ENCODE measurements at regions not wholly inside any gene's neighbourhood (a gene's known extent, or its start where the extent isn't known, plus 50 kb on each side); places are given as distances from the start of the nearest gene placed in this dataset.

DNA sequence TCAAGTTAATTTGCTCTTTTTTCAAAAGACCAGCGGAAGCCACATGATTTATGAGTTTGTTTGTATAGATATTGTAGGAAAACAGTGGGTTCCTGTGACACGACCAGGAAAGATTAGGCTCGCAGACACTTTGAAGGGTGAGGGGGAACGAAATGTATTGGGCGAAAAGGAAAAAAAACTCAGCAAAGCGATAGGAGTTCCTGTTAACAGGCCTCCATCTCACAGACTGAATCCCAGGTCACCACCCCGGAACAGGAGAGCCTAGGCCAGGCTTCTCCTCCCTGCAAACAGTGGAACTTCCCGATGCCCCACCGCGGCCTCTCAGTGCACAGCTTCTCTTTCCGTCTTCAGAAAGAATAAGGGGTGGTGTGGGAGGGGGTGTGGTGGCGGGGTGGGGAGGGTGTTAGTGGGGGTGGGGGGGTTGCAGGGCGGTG lies 181.8 kb upstream of the GPRIN3 start:
- no peaks in the 10 kb centered on the region for H3K9me3 ChIP-seq
- CTCF ChIA-PET, result no interaction called here
- no peak overlapping the region for H3K27ac Mint-ChIP-seq (ENCODE audit: unreplicated experiment)
- POLR2A ChIA-PET, result no interaction called here
- no peaks in the 10 kb centered on the region for H3K27me3 Mint-ChIP-seq (ENCODE audit: insufficient read depth, unreplicated experiment)
- no peaks in the 10 kb centered on the region for H3K36me3 Mint-ChIP-seq (ENCODE audit: insufficient read depth, unreplicated experiment)
- intact Hi-C loops (cut with micrococcal nuclease; ENCODE audit: unreplicated experiment), result loop anchor here (10.0 kb wide), 2 partner anchors 105 to 375 kb away; no protein-coding TSS in a partner anchor
- H3K9me3 Mint-ChIP-seq (ENCODE audit: unreplicated experiment), result no peaks in the 10 kb centered on the region
- H3K4me3 Mint-ChIP-seq (ENCODE audit: unreplicated experiment), result no peak overlapping the region
- no peaks in the 10 kb centered on the region for H3K27me3 ChIP-seq (replicated peaks; ENCODE audit: control insufficient read depth, insufficient read depth, low read length)
- H3K36me3 ChIP-seq (ENCODE audit: control insufficient read depth, insufficient read depth, low read length), result no peaks in the 10 kb centered on the region
- H3K4me1 Mint-ChIP-seq (ENCODE audit: low read depth, unreplicated experiment), result no peaks in the 10 kb centered on the region
- no peak for DNase-seq
- TF ChIP-seq, protein P1, sequence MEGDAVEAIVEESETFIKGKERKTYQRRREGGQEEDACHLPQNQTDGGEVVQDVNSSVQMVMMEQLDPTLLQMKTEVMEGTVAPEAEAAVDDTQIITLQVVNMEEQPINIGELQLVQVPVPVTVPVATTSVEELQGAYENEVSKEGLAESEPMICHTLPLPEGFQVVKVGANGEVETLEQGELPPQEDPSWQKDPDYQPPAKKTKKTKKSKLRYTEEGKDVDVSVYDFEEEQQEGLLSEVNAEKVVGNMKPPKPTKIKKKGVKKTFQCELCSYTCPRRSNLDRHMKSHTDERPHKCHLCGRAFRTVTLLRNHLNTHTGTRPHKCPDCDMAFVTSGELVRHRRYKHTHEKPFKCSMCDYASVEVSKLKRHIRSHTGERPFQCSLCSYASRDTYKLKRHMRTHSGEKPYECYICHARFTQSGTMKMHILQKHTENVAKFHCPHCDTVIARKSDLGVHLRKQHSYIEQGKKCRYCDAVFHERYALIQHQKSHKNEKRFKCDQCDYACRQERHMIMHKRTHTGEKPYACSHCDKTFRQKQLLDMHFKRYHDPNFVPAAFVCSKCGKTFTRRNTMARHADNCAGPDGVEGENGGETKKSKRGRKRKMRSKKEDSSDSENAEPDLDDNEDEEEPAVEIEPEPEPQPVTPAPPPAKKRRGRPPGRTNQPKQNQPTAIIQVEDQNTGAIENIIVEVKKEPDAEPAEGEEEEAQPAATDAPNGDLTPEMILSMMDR (IDR thresholded peaks at IDR 0.05; ENCODE audit: insufficient read depth in 1 of 2, low read depth in 1 of 2, low read length in 1 of 2, severe bottlenecking in 1 of 2, unreplicated experiment in 1 of 2), result no peak
- no peak overlapping the region for H3K4me3 ChIP-seq (ENCODE audit: low read depth, low read length)
- no TSS peak for BruUV-seq (replicated peaks)
- no peaks in the 10 kb centered on the region for H3K4me1 ChIP-seq

DNA sequence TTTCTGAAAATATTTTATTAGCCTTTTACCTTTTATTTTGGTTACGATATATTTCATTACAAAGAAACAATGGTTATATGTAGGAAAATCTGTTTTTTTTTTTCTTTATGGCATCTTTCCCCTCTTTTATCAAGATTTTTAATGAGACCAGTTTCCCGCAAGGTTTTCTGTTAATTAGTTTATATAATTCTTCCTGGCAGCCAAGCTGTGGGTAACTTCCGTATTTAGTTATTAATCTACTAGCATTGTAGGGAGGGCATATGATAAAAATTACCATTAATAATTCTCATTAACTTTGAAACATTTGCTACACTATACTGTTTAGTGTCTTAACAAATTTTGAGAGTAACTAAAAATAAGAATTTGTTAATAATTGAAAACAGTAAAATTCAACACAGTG lies 181.1 kb upstream of the GPRIN3 start:
- POLR2A ChIA-PET, result no interaction called here
- Mint-ChIP-seq H3K36me3 (ENCODE audit: insufficient read depth, unreplicated experiment) (no peaks in the 10 kb centered on the region), H3K4me1 (ENCODE audit: low read depth, unreplicated experiment) (no peaks in the 10 kb centered on the region), H3K27me3 (ENCODE audit: insufficient read depth, unreplicated experiment) (no peaks in the 10 kb centered on the region), H3K9me3 (ENCODE audit: unreplicated experiment) (no peaks in the 10 kb centered on the region), H3K27ac (ENCODE audit: unreplicated experiment) (no peak overlapping the region), H3K4me3 (ENCODE audit: unreplicated experiment) (no peak overlapping the region)
- Histone ChIP-seq H3K4me3 (ENCODE audit: low read depth, low read length) (no peak overlapping the region), H3K4me1 (no peaks in the 10 kb centered on the region), H3K9me3 (no peaks in the 10 kb centered on the region), H3K27me3 (replicated peaks; ENCODE audit: control insufficient read depth, insufficient read depth, low read length) (no peaks in the 10 kb centered on the region), H3K36me3 (ENCODE audit: control insufficient read depth, insufficient read depth, low read length) (no peaks in the 10 kb centered on the region)
- no TSS peak for BruUV-seq (replicated peaks)
- intact Hi-C loops (cut with micrococcal nuclease; ENCODE audit: unreplicated experiment), result loop anchor here (10.0 kb wide), 2 partner anchors 106 to 376 kb away; no protein-coding TSS in a partner anchor
- TF ChIP-seq, protein P1 (IDR thresholded peaks at IDR 0.05; ENCODE audit: insufficient read depth in 1 of 2, low read depth in 1 of 2, low read length in 1 of 2, severe bottlenecking in 1 of 2, unreplicated experiment in 1 of 2), result no peak
- CTCF ChIA-PET, result no interaction called here
- DNase-seq, result no peak

DNA sequence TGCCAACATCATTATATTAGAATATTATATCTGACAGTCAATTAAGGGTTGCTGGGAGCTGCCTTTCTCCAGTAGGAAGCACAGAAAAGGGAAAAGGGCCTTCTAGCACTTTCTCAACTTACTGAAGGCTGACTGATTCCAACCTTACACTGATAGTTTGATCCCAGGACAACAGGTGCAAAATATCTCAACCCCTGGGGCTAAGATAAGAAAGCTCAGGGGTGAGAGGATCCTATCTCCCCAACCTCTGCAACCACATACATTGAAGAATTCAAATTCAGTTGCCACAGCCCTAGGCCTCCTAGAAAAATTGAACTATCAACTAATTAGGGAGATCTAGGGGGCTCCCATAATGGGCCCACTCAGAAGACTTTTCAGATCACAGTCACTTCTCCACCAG lies 179.1 kb upstream of the GPRIN3 start:
- H3K9me3 Mint-ChIP-seq (ENCODE audit: unreplicated experiment), result no peaks in the 10 kb centered on the region
- H3K27ac Mint-ChIP-seq (ENCODE audit: unreplicated experiment), result no peak overlapping the region
- no peaks in the 10 kb centered on the region for H3K27me3 ChIP-seq (replicated peaks; ENCODE audit: control insufficient read depth, insufficient read depth, low read length)
- H3K9me3 ChIP-seq, result no peaks in the 10 kb centered on the region
- no peak for DNase-seq
- H3K4me3 Mint-ChIP-seq (ENCODE audit: unreplicated experiment), result no peak overlapping the region
- intact Hi-C loops (cut with micrococcal nuclease; ENCODE audit: unreplicated experiment), result loop anchor here (10.0 kb wide), 2 partner anchors 108 to 378 kb away; no protein-coding TSS in a partner anchor
- H3K27me3 Mint-ChIP-seq (ENCODE audit: insufficient read depth, unreplicated experiment), result no peaks in the 10 kb centered on the region
- POLR2A ChIA-PET, result no interaction called here
- H3K36me3 ChIP-seq (ENCODE audit: control insufficient read depth, insufficient read depth, low read length), result no peaks in the 10 kb centered on the region
- no peaks in the 10 kb centered on the region for H3K4me1 Mint-ChIP-seq (ENCODE audit: low read depth, unreplicated experiment)
- H3K4me1 ChIP-seq, result no peaks in the 10 kb centered on the region
- H3K4me3 ChIP-seq (ENCODE audit: low read depth, low read length), result no peak overlapping the region
- TF ChIP-seq, protein P1 (IDR thresholded peaks at IDR 0.05; ENCODE audit: insufficient read depth in 1 of 2, low read depth in 1 of 2, low read length in 1 of 2, severe bottlenecking in 1 of 2, unreplicated experiment in 1 of 2), result no peak
- H3K36me3 Mint-ChIP-seq (ENCODE audit: insufficient read depth, unreplicated experiment), result no peaks in the 10 kb centered on the region
- no TSS peak for BruUV-seq (replicated peaks)
- CTCF ChIA-PET, result no interaction called here
